Neural cell (in vitro differentiated cells): ENCODE measurements at regions not wholly inside any gene's neighbourhood (a gene's known extent, or its start where the extent isn't known, plus 50 kb on each side); places are given as distances from the start of the nearest gene placed in this dataset.

Experiments
- H2AFZ ChIP-seq: fragments of 200-600, 300-800 bp; sonication (generic), shearing (Covaris generic); 2 replicates; pipeline ENCODE4 v1.6.0; 2014; ENCODE audit warnings: low read depth, mild to moderate bottlenecking, antibody characterized with exemption, low read length, moderate library complexity
- H3F3A ChIP-seq: fragments of 200-600 bp; shearing (Covaris generic); 2 replicates; pipeline ENCODE4 v1.6.1; 2016; ENCODE audit warnings: mild to moderate bottlenecking, moderate library complexity, mixed read lengths, antibody characterized with exemption, low read length; ENCODE audit not compliant: insufficient read depth, poor library complexity, severe bottlenecking
- H3K27ac ChIP-seq: fragments of 200-600, 300-800 bp; sonication (generic), shearing (Covaris generic); 2 replicates; pipeline ENCODE4 v1.5.1; 2014; ENCODE audit warnings: mild to moderate bottlenecking, low read length, moderate library complexity
- H3K27me3 ChIP-seq: fragments of 300-800, 200-600 bp; sonication (generic), shearing (Covaris generic); 2 replicates; pipeline ENCODE4 v1.6.0; 2014; ENCODE audit warnings: mild to moderate bottlenecking, low read depth, low read length, moderate library complexity; ENCODE audit not compliant: insufficient read depth
- H3K36me3 ChIP-seq: fragments of 300-800, 200-600 bp; sonication (generic), shearing (Covaris generic); 2 replicates; pipeline ENCODE4 v1.5.1; 2014; ENCODE audit warnings: mild to moderate bottlenecking, antibody characterized with exemption, low read length, moderate library complexity; ENCODE audit not compliant: insufficient read depth
- H3K4me2 ChIP-seq: fragments of 300-800, 200-600 bp; sonication (generic), shearing (Covaris generic); 2 replicates; pipeline ENCODE4 v1.6.0; 2014; ENCODE audit warnings: mild to moderate bottlenecking, low read length
- H3K4me3 ChIP-seq: fragments of 300-800, 200-600 bp; sonication (generic), shearing (Covaris generic); 2 replicates; pipeline ENCODE4 v1.5.1; 2014; ENCODE audit warnings: mild to moderate bottlenecking, low read length, moderate library complexity
- H3K79me2 ChIP-seq: fragments of 200-600 bp; shearing (Covaris generic); replicated peaks from 2 replicates; pipeline ENCODE4 v1.6.0; 2014; ENCODE audit warnings: mild to moderate bottlenecking, low read length, moderate library complexity; ENCODE audit not compliant: insufficient read depth
- H3K9ac ChIP-seq: fragments of 300-800, 200-600 bp; sonication (generic), shearing (Covaris generic); 2 replicates; pipeline ENCODE4 v1.6.1; 2016; ENCODE audit warnings: mild to moderate bottlenecking, low read length, mixed read lengths
- H3K9me2 ChIP-seq: fragments of 200-600 bp; shearing (Covaris generic); 2 replicates; pipeline ENCODE4 v1.6.1; 2016; ENCODE audit warnings: mild to moderate bottlenecking, low read length, mixed read lengths; ENCODE audit not compliant: insufficient read depth
- H3K9me3 ChIP-seq: fragments of 200-600, 300-800 bp; sonication (generic), shearing (Covaris generic); 2 replicates; pipeline ENCODE4 v1.6.1; 2016; ENCODE audit warnings: mild to moderate bottlenecking, mixed run types, low read length, moderate library complexity, mixed read lengths
- H4K20me1 ChIP-seq: fragments of 200-600 bp; shearing (Covaris generic); 2 replicates; pipeline ENCODE4 v1.6.1; 2016; ENCODE audit warnings: mild to moderate bottlenecking, mixed run types; ENCODE audit not compliant: insufficient read depth
- EP300 ChIP-seq: fragments of 450-650 bp; conservative IDR thresholded peaks from 2 replicates; pipeline ENCODE4 v1.6.1; 2014; ENCODE audit warnings: antibody characterized with exemption, mild to moderate bottlenecking, moderate library complexity; ENCODE audit not compliant: poor library complexity, severe bottlenecking
- EZH2 ChIP-seq: fragments of 200-600, 300-800 bp; shearing (Covaris generic), sonication (generic); IDR thresholded peaks from 2 replicates; pipeline ENCODE4 v1.6.1; 2014; ENCODE audit warnings: antibody characterized with exemption, low read length, borderline replicate concordance, mild to moderate bottlenecking; ENCODE audit not compliant: insufficient read depth, poor library complexity, severe bottlenecking
- MXI1 ChIP-seq: fragments of 450-650 bp; conservative IDR thresholded peaks from 2 replicates; pipeline ENCODE4 v1.6.1; 2014; ENCODE audit warnings: antibody characterized with exemption, mild to moderate bottlenecking; ENCODE audit not compliant: poor library complexity, severe bottlenecking
- POLR2AphosphoS5 ChIP-seq: IDR thresholded peaks from 2 replicates; pipeline ENCODE4 v1.6.1; 2012
- RAD21 ChIP-seq: fragments of 450-650 bp; conservative IDR thresholded peaks from 2 replicates; pipeline ENCODE4 v1.6.1; 2014; ENCODE audit warnings: antibody characterized with exemption, mild to moderate bottlenecking, moderate library complexity
- SMC3 ChIP-seq: fragments of 450-650 bp; conservative IDR thresholded peaks from 2 replicates; pipeline ENCODE4 v1.6.1; 2014; ENCODE audit warnings: antibody characterized with exemption, mild to moderate bottlenecking, moderate library complexity; ENCODE audit not compliant: poor library complexity
- TAF1 ChIP-seq: IDR thresholded peaks from 2 replicates; pipeline ENCODE4 v1.6.1; 2012; ENCODE audit warnings: low read depth
- TF ChIP-seq, protein P1 (sequence below): fragments of 450-650 bp; IDR thresholded peaks from 2 replicates; pipeline ENCODE4 v1.5.1; 2014; ENCODE audit warnings: antibody characterized with exemption, mild to moderate bottlenecking, moderate library complexity; ENCODE audit not compliant: poor library complexity, severe bottlenecking
- TF ChIP-seq, protein P2 (sequence below): IDR thresholded peaks from 2 replicates; pipeline ENCODE4 v1.6.1; 2012; ENCODE audit warnings: borderline replicate concordance

DNA sequence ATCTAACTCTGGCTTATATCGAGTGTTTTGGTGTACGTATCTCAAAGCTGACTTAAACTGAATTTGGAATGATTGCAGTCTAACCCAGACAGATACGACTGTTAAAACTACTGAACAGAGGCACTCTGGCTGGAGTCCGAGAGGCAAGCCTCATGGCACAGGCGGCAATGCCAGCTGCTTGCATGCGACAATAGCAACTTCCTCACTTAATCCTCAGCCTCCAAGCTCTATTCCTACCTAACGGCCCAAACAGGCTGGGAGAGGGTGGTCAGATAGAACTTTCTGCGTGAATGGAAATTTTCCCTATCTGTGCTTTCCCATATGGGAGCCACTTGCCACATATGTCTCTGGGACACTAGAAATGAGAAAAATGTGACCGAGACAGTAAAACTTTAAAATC is 292.0 kb upstream of the KLF6 start:
- no peaks in the 10 kb centered on the region for H3K9me3 ChIP-seq
- TF ChIP-seq RAD21 (no peak), EZH2 (no peak), SMC3 (no peak), TAF1 (no peak), MXI1 (no peak), POLR2AphosphoS5 (no peak), EP300 (no peak)
- TF ChIP-seq, protein P1, sequence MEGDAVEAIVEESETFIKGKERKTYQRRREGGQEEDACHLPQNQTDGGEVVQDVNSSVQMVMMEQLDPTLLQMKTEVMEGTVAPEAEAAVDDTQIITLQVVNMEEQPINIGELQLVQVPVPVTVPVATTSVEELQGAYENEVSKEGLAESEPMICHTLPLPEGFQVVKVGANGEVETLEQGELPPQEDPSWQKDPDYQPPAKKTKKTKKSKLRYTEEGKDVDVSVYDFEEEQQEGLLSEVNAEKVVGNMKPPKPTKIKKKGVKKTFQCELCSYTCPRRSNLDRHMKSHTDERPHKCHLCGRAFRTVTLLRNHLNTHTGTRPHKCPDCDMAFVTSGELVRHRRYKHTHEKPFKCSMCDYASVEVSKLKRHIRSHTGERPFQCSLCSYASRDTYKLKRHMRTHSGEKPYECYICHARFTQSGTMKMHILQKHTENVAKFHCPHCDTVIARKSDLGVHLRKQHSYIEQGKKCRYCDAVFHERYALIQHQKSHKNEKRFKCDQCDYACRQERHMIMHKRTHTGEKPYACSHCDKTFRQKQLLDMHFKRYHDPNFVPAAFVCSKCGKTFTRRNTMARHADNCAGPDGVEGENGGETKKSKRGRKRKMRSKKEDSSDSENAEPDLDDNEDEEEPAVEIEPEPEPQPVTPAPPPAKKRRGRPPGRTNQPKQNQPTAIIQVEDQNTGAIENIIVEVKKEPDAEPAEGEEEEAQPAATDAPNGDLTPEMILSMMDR = no peak
- TF ChIP-seq, protein P2, sequence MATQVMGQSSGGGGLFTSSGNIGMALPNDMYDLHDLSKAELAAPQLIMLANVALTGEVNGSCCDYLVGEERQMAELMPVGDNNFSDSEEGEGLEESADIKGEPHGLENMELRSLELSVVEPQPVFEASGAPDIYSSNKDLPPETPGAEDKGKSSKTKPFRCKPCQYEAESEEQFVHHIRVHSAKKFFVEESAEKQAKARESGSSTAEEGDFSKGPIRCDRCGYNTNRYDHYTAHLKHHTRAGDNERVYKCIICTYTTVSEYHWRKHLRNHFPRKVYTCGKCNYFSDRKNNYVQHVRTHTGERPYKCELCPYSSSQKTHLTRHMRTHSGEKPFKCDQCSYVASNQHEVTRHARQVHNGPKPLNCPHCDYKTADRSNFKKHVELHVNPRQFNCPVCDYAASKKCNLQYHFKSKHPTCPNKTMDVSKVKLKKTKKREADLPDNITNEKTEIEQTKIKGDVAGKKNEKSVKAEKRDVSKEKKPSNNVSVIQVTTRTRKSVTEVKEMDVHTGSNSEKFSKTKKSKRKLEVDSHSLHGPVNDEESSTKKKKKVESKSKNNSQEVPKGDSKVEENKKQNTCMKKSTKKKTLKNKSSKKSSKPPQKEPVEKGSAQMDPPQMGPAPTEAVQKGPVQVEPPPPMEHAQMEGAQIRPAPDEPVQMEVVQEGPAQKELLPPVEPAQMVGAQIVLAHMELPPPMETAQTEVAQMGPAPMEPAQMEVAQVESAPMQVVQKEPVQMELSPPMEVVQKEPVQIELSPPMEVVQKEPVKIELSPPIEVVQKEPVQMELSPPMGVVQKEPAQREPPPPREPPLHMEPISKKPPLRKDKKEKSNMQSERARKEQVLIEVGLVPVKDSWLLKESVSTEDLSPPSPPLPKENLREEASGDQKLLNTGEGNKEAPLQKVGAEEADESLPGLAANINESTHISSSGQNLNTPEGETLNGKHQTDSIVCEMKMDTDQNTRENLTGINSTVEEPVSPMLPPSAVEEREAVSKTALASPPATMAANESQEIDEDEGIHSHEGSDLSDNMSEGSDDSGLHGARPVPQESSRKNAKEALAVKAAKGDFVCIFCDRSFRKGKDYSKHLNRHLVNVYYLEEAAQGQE = no peak
- no peak overlapping the region for H3K4me3 ChIP-seq
- no peak overlapping the region for H3K4me2 ChIP-seq
- no peaks in the 10 kb centered on the region for H3K79me2 ChIP-seq
- H3K9me2 ChIP-seq = no peaks in the 10 kb centered on the region
- H3F3A ChIP-seq = no peaks in the 10 kb centered on the region
- no peaks in the 10 kb centered on the region for H3K27me3 ChIP-seq
- H3K36me3 ChIP-seq = no peaks in the 10 kb centered on the region
- no peak overlapping the region for H2AFZ ChIP-seq
- H4K20me1 ChIP-seq = no peaks in the 10 kb centered on the region
- no peak overlapping the region for H3K27ac ChIP-seq
- no peak overlapping the region for H3K9ac ChIP-seq

DNA sequence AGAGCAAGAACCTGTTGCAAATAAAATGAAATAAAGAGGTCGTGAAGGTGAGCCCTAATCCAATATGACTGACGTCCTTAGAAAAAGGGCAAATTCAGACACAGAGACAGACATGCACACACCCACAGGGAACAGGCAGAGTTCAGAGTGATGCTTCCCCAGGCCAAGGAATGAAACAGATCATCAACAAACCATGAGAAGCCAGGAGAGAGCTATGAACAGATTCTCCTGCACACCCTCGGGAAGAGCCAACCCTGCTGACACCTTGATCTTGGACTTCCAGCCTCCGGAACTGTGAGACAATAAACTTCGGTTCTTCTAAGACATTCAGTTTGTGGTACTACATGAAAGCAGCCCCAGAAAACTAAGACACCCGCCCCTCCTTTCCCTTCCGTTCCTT is 290.4 kb upstream of the KLF6 start:
- Histone ChIP-seq H3K36me3 (no peaks in the 10 kb centered on the region), H3K27me3 (no peaks in the 10 kb centered on the region), H3K79me2 (no peaks in the 10 kb centered on the region), H2AFZ (no peak overlapping the region), H3K9me3 (no peaks in the 10 kb centered on the region), H3F3A (no peaks in the 10 kb centered on the region), H3K4me3 (no peak overlapping the region), H3K27ac (no peak overlapping the region), H3K9ac (no peak overlapping the region), H4K20me1 (no peaks in the 10 kb centered on the region), H3K9me2 (no peaks in the 10 kb centered on the region), H3K4me2 (no peak overlapping the region)
- TF ChIP-seq, protein P1 = no peak
- no peak for TF ChIP-seq EZH2
- no peak for TF ChIP-seq TAF1
- TF ChIP-seq, protein P2 = no peak
- TF ChIP-seq EP300 = no peak
- TF ChIP-seq POLR2AphosphoS5 = no peak
- no peak for TF ChIP-seq MXI1
